ENCODE measurements at regions not wholly inside any gene's neighbourhood (a gene's known extent, or its start where the extent isn't known, plus 50 kb on each side); places are given as distances from the start of the nearest gene placed in this dataset. TPM values are rescaled to one million over a fixed set of nuclear protein-coding genes. Genes with fewer than 3 reads are reported as not detected.

DNA sequence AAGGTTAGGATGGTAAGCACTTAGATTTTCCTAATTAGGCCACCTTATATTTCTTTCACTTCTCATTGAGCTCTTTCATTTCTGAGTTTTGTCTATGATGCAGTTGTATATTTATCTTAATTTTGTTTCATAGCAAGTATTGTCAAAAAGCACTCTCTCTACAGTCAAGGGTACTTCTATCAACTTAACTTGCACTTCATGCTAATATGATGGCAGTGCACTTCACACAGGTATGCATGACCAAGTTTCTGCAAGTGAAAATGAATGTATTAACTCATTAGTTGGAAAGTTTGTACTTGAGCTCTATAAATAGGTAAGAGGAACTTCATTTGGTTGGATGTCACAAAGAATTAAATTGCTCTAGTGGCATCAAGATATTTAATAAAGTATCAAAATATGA lies 51.5 kb upstream of the CDH19 start:
- Mint-ChIP-seq H3K27ac (no peak overlapping the region), H3K9me3 (no peaks in the 10 kb centered on the region), H3K27me3 (ENCODE audit: insufficient read depth, low read depth) (no peaks in the 10 kb centered on the region), H3K4me1 (no peaks in the 10 kb centered on the region), H3K4me3 (no peak overlapping the region), H3K36me3 (no peaks in the 10 kb centered on the region)
- no peaks in the 10 kb centered on the region for H3K36me3 ChIP-seq
- no peak overlapping the region for H2AFZ ChIP-seq (replicated peaks)
- TF ChIP-seq, protein P1, sequence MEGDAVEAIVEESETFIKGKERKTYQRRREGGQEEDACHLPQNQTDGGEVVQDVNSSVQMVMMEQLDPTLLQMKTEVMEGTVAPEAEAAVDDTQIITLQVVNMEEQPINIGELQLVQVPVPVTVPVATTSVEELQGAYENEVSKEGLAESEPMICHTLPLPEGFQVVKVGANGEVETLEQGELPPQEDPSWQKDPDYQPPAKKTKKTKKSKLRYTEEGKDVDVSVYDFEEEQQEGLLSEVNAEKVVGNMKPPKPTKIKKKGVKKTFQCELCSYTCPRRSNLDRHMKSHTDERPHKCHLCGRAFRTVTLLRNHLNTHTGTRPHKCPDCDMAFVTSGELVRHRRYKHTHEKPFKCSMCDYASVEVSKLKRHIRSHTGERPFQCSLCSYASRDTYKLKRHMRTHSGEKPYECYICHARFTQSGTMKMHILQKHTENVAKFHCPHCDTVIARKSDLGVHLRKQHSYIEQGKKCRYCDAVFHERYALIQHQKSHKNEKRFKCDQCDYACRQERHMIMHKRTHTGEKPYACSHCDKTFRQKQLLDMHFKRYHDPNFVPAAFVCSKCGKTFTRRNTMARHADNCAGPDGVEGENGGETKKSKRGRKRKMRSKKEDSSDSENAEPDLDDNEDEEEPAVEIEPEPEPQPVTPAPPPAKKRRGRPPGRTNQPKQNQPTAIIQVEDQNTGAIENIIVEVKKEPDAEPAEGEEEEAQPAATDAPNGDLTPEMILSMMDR (IDR thresholded peaks at IDR 0.05): no peak
- TF ChIP-seq EZH2 (IDR thresholded peaks at IDR 0.05) (no peak), EZH2phosphoT487 (IDR thresholded peaks at IDR 0.05) (no peak)
- H3K9me3 ChIP-seq (ENCODE audit: low read depth): no peaks in the 10 kb centered on the region
- H3K4me1 ChIP-seq: no peaks in the 10 kb centered on the region
- no peaks in the 10 kb centered on the region for H3K27me3 ChIP-seq
- H3K79me2 ChIP-seq (ENCODE audit: low read depth): no peaks in the 10 kb centered on the region
- H3K4me2 ChIP-seq: no peak overlapping the region
- no peak overlapping the region for H3K27ac ChIP-seq
- no peak for DNase-seq (ENCODE audit: low spot score)
- H3K9ac ChIP-seq: no peak overlapping the region
- no peak overlapping the region for H3K4me3 ChIP-seq
- H4K20me1 ChIP-seq (ENCODE audit: low read depth): no peaks in the 10 kb centered on the region
- no peaks in the 10 kb centered on the region for H3F3A ChIP-seq (ENCODE audit: low read depth)

Small RNAs in the stretch of these regions (microRNA-seq; reads per million reads assigned to microRNA genes)
- not detected for gene MIR5011

Small RNAs in the stretch of these regions (small RNA-seq; reads per million reads assigned to genes)
- gene AC091042.1 (not detected), gene MIR5011 (not detected), gene RNU6-1037P (not detected), gene RPL31P9 (not detected)
